Fibroblast of peridontal ligament (primary cell): ENCODE measurements at regions not wholly inside any gene's neighbourhood (a gene's known extent, or its start where the extent isn't known, plus 50 kb on each side); places are given as distances from the start of the nearest gene placed in this dataset.
"Not testable (repeated sequence)": the region's sequence is repeated elsewhere in the genome, so short reads cannot be mapped to it uniquely, and the experiment has no call there.

Experiments used
- DNase-seq: peaks from one replicate; pipeline ENCODE4 v3.0.0-alpha.2; 2010; ENCODE audit errors: extremely low read depth

DNA sequence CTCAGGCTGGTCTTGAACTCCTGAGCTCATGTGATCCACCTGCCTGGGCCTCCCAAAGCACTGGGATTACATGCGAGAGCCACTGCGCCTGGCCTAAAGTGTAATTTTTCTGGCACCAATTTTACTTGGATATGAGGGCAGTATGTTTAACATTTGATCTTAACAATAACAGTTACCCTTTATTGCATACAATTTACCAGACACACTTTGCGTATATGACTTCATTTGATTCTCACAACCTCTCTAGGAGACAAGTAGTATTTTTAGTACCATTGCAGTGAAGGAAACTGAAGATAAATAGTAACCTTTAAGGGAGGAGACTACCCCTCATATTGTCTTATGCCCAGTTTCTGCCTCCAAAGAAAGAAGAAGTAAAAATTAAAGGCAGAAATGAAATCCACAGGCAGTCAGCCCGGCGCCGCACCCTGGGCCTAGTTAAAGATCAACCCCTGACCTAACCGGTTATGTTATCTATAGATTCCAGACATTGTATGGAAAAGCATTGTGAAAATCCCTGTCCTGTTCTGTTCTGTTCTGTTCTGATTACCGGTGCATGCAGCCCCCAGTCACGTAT is 54.0 kb downstream of the CYP26A1 start:
- DNase-seq = not testable (repeated sequence)

DNA sequence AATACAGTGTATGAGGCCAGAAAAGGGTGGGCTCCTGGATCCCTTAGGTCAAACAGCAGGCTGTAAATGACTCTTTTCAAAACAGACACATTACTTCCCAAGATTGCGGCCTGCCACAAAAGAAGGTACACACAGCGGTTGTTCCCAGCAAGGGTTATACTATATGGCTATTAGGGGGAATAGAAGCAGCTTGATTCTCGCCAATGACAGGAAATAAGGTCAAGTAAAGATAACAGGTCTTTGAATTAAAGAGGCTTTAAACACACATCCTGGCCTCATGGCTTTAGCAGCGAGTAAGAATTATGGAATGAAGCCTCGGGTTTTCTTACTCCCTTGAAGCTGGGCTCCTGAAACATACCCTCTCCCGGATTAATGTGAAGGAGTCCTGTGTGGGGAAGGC is 58.3 kb downstream of the CYP26A1 start:
- no peak for DNase-seq

DNA sequence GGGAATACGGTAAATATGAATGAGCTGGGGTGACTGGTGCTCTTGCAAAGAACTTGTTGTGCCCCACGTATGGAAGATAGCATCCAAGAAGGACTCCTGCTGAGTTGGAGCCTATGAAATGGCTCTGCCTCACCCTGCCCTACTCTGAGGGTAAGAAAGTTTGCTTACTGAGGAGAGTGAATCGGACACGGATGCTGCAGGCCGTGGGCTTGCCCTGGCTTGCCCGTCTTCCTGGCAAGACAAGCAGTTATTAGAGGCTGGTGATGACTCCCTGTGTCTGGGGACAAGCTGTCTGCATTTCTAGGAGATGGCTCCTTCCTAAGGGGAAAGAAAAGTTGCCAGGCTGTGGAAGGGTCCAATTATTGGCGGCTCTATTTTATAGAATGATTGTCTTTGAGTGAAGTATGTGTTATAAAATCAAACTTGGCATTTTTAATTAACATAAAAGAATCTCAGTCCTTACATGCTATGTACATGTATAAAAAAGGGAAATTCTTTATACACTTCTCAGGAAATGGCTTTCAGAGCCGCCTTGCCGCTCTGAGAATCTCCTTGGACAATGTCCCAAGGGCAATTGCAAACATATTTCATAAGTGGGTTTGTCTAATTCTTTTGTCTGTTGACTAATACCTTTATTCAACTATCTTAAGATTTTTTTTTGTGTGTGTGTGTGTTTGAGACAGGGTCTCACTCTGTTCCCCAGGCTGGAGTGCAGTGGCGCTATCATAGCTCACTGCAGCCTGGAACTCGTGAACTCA is 64.6 kb downstream of the CYP26A1 start:
- no peak for DNase-seq

GRCh38 chr10:93139059-93139655 is 65.5 kb downstream of the CYP26A1 start:
- no peak for DNase-seq

DNA sequence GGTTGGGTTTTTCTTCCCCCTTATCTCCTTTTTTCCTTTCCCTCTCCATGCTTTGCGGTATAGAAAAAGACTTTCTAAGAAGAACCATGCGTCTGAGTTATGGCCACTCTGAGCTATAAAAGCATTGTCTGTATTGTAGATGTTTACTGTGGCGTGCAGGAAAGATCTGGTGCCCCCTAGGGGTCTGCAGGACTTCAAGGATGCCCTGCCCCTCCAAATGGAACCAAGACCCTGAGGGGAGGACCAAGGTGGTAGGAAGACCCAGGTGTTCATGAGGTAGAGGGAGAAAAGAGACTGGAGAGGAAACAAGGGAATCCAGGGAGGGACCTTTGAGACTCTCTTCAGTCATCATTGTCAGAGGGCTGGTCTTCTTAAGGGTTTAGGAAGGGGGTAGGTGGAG is 68.8 kb downstream of the CYP26A1 start:
- DNase-seq = no peak

DNA sequence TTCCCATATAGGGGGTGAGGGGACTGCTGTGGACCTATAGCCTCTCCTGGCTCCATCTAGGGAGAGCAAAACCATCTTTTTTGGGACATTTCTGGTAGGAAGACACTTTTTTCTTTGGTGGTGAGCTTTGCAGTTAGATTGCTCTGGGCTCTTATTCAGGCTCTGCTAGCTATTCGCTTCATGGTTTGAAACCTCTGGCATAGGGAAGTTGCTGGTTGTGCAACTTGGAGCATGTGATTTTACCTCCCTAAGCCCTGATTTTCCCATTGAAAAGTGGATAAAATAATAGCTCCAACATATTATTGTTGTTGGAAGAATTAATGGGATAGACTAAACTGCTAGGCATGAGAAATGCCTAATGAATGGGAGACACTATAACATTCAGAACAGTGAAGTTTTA is 69.6 kb downstream of the CYP26A1 start:
- DNase-seq = no peak

DNA sequence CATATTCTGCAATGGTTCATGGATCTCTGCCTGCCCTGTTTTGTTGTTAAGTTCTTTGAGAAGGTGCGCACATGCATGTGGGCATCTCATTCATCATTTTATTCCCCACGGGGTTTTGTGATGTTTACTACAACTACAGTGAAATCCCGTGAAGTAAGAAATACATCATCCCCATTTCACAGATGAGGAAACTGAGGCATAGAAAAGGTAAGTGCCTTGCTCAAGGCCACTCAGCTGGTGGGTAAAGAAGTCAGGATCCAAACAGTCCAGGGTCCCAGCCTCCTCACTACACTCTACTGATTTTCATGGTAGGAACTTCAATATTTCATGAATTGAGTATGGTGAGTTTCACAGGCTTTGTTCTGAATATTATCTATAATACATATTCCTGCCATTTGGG is 72.6 kb downstream of the CYP26A1 start:
- no peak for DNase-seq

DNA sequence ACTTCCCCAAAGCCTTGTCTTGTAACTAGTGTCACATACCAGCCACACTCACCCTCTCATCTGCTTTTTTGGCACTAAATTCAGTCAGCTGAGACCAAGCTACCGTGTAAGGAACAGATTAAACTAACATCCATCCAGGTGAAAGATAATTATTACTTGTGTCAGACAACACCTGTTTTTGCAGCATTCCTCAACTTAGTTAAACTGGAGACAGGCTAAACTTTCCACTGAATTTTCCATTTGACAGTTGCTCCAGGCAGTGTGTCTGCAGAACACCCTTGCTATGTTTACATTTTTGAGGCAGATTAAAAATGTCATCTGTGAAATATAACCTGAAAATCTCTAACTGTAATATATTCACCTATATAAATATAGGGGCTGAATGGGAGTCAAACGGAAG is 73.6 kb downstream of the CYP26A1 start:
- DNase-seq = no peak

GRCh38 chr10:93148476-93148875 is 74.8 kb downstream of the CYP26A1 start:
- no peak for DNase-seq

GRCh38 chr10:93149761-93150160 is 76.1 kb downstream of the CYP26A1 start:
- DNase-seq = peak; percentile 16

GRCh38 chr10:93150289-93150688 is 76.6 kb downstream of the CYP26A1 start:
- no peak for DNase-seq

DNA sequence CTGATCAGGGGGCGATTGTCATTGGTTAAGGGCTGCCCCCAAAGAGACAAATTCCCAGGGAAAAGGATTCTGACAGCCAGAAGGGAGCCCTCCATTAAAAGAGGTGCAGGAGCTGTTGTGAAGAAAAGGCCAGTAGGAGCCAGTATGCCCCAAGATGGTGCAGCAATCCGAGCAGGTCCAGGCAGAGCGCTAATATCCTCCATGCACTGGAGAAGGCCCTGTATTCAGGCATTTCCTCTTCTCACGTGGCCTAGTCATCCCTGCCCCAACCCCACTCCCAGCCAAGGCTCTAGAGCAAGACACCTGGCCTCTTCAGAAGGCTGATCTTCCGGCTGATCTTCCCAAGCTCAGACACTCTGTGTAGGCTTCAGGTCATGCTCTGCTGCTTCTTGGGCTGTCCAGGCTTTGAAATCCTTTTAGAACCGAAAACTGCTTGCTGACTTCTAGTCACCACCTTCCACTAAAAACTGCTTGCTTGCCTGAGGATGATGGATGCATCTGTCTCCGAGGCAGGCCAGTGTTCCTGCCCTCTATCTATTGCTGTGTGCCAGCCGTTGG is 77.4 kb downstream of the CYP26A1 start:
- DNase-seq = no peak

- DNase-seq = peak; percentile 56
Measured at GRCh38 chr10:93152136-93152535, 78.4 kb downstream of the CYP26A1 start.

- DNase-seq = no peak
Measured at GRCh38 chr10:93154531-93154930, 80.8 kb downstream of the CYP26A1 start.

DNA sequence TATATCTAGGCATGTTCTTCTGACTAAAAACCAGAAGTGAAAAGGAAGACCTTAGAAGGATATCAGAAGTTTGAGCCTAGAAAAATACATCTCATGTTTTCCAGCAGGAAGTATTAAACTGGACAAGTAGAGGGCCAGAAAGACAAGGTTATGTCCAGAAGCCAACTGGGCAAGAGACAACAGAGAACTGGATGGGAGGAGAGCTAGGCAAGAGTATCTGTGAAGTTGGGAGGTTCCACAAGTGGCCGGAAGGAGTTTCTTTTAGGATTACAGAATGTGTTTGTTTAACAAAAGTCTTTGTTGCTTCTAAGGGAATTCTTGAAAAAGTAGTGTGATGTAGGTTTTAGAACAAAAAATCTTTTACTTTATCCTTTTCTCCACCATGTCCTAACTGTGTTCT is 86.4 kb downstream of the CYP26A1 start:
- no peak for DNase-seq

- DNase-seq = peak; percentile 77
Measured at GRCh38 chr10:93160829-93161228, 87.1 kb downstream of the CYP26A1 start.

- peak; percentile 54 for DNase-seq
Measured at GRCh38 chr10:93165367-93165766, 91.7 kb downstream of the CYP26A1 start.

DNA sequence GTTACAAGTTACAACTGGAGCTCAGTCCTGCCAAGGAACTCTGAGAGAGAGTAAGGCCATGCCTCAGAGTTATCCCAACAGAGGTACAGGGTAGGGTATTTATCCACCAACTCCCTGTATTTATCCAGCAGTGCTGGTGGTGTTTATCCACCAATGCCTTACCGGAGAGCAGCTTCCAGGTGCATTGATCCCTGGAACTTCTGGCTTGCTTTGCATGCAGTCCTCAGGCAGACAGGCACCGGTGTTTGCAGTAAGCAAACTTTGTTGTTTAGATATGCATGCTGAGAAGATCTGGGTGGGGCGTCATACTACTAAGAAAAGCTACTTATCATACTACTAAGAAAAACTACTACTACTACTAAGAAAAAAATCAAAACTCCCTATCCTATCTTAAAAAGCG is 92.4 kb downstream of the CYP26A1 start:
- DNase-seq = no peak

- no peak for DNase-seq
Measured at GRCh38 chr10:93171837-93172236, 98.1 kb downstream of the CYP26A1 start.

- DNase-seq = no peak
Measured at GRCh38 chr10:93173967-93174845, 100.5 kb downstream of the CYP26A1 start.

- no peak for DNase-seq
Measured at GRCh38 chr10:93175490-93175889, 101.8 kb downstream of the CYP26A1 start.

- DNase-seq = no peak
Measured at GRCh38 chr10:93177511-93177910, 103.8 kb downstream of the CYP26A1 start.
